HUES48 (cell line): ENCODE measurements at regions not wholly inside any gene's neighbourhood (a gene's known extent, or its start where the extent isn't known, plus 50 kb on each side); places are given as distances from the start of the nearest gene placed in this dataset.

Source experiments
- H3K27ac ChIP-seq: one replicate; pipeline ENCODE4 v1.7.0; 2013; ENCODE audit warnings: low read depth, low read length, inconsistent platforms
- H3K27me3 ChIP-seq: 2 replicates; pipeline ENCODE4 v1.6.1; 2013; ENCODE audit warnings: mild to moderate bottlenecking, low read length; ENCODE audit not compliant: control insufficient read depth, insufficient read depth
- H3K36me3 ChIP-seq: 2 replicates; pipeline ENCODE4 v1.6.1; 2013; ENCODE audit warnings: low read length; ENCODE audit not compliant: control insufficient read depth, insufficient read depth
- H3K4me1 ChIP-seq: 2 replicates; pipeline ENCODE4 v1.6.1; 2013; ENCODE audit warnings: mild to moderate bottlenecking, low read length; ENCODE audit not compliant: control insufficient read depth, insufficient read depth
- H3K4me3 ChIP-seq: 2 replicates; pipeline ENCODE4 v1.5.1; 2013; ENCODE audit warnings: mild to moderate bottlenecking, low read depth, low read length
- H3K9ac ChIP-seq: 2 replicates; pipeline ENCODE4 v1.6.1; 2013; ENCODE audit warnings: mild to moderate bottlenecking, low read depth, low read length, moderate library complexity
- H3K9me3 ChIP-seq: 2 replicates; pipeline ENCODE4 v1.6.1; 2013; ENCODE audit warnings: low read length; ENCODE audit not compliant: control insufficient read depth, insufficient read depth

- no peaks in the 10 kb centered on the region for H3K36me3 ChIP-seq
- no peak overlapping the region for H3K4me3 ChIP-seq
- no peaks in the 10 kb centered on the region for H3K4me1 ChIP-seq
- H3K27ac ChIP-seq: no peak overlapping the region
- no peak overlapping the region for H3K9ac ChIP-seq
- no peaks in the 10 kb centered on the region for H3K27me3 ChIP-seq
- peaks cover 15% of the 10 kb centered on the region; the same call in 1 of the 2 replicates for H3K9me3 ChIP-seq
Measured at GRCh38 chr1:221503268-221503667, 238.6 kb downstream of the DUSP10 start.

GRCh38 chr1:221509575-221510355, 232.1 kb downstream of the DUSP10 start:
- no peaks in the 10 kb centered on the region for H3K27me3 ChIP-seq
- no peak overlapping the region for H3K27ac ChIP-seq
- no peaks in the 10 kb centered on the region for H3K36me3 ChIP-seq
- H3K9me3 ChIP-seq: peaks cover 15% of the 10 kb centered on the region; the same call in 1 of the 2 replicates
- peaks cover 12% of the 10 kb centered on the region for H3K4me1 ChIP-seq
- no peak overlapping the region for H3K9ac ChIP-seq
- H3K4me3 ChIP-seq: no peak overlapping the region

GRCh38 chr1:221510793-221511503, 230.9 kb downstream of the DUSP10 start:
- Histone ChIP-seq H3K27ac (no peak overlapping the region), H3K4me3 (no peak overlapping the region)

GRCh38 chr1:221511797-221512196, 230.1 kb downstream of the DUSP10 start:
- Histone ChIP-seq H3K4me1 (peaks cover 12% of the 10 kb centered on the region), H3K4me3 (no peak overlapping the region), H3K27me3 (no peaks in the 10 kb centered on the region), H3K36me3 (no peaks in the 10 kb centered on the region), H3K9me3 (peaks cover under 1% of the 10 kb centered on the region; the same call in 1 of the 2 replicates), H3K9ac (no peak overlapping the region), H3K27ac (no peak overlapping the region)

More at GRCh38 chr1:221510793-221511503, 230.9 kb downstream of the DUSP10 start:
- no peak overlapping the region for H3K9ac ChIP-seq
- H3K27me3 ChIP-seq: no peaks in the 10 kb centered on the region
- no peaks in the 10 kb centered on the region for H3K36me3 ChIP-seq
- H3K9me3 ChIP-seq: peaks cover 7% of the 10 kb centered on the region; the same call in 1 of the 2 replicates
- peaks cover 12% of the 10 kb centered on the region for H3K4me1 ChIP-seq

GRCh38 chr1:221514806-221515205, 227.1 kb downstream of the DUSP10 start:
- no peak overlapping the region for H3K27ac ChIP-seq
- H3K4me3 ChIP-seq: no peak overlapping the region
- H3K4me1 ChIP-seq: peaks cover 2% of the 10 kb centered on the region; the same call in 1 of the 2 replicates
- no peaks in the 10 kb centered on the region for H3K27me3 ChIP-seq
- H3K9me3 ChIP-seq: no peaks in the 10 kb centered on the region
- H3K36me3 ChIP-seq: no peaks in the 10 kb centered on the region
- no peak overlapping the region for H3K9ac ChIP-seq

GRCh38 chr1:221515496-221515895, 226.4 kb downstream of the DUSP10 start:
- Histone ChIP-seq H3K27me3 (no peaks in the 10 kb centered on the region), H3K4me1 (no peaks in the 10 kb centered on the region), H3K4me3 (no peak overlapping the region), H3K36me3 (no peaks in the 10 kb centered on the region), H3K9ac (no peak overlapping the region), H3K9me3 (no peaks in the 10 kb centered on the region), H3K27ac (no peak overlapping the region)

GRCh38 chr1:221517961-221518360, 223.9 kb downstream of the DUSP10 start:
- H3K36me3 ChIP-seq: no peaks in the 10 kb centered on the region
- H3K4me3 ChIP-seq: no peak overlapping the region
- H3K4me1 ChIP-seq: no peaks in the 10 kb centered on the region
- H3K9ac ChIP-seq: no peak overlapping the region
- no peaks in the 10 kb centered on the region for H3K27me3 ChIP-seq
- H3K9me3 ChIP-seq: no peaks in the 10 kb centered on the region
- no peak overlapping the region for H3K27ac ChIP-seq

GRCh38 chr1:221520250-221520649, 221.6 kb downstream of the DUSP10 start:
- no peak overlapping the region for H3K9ac ChIP-seq
- no peaks in the 10 kb centered on the region for H3K36me3 ChIP-seq
- no peak overlapping the region for H3K27ac ChIP-seq
- H3K4me3 ChIP-seq: no peak overlapping the region
- no peaks in the 10 kb centered on the region for H3K4me1 ChIP-seq
- no peaks in the 10 kb centered on the region for H3K27me3 ChIP-seq
- H3K9me3 ChIP-seq: no peaks in the 10 kb centered on the region

GRCh38 chr1:221521686-221522085, 220.2 kb downstream of the DUSP10 start:
- Histone ChIP-seq H3K4me1 (no peaks in the 10 kb centered on the region), H3K36me3 (no peaks in the 10 kb centered on the region), H3K27me3 (no peaks in the 10 kb centered on the region), H3K4me3 (no peak overlapping the region), H3K9me3 (no peaks in the 10 kb centered on the region), H3K9ac (no peak overlapping the region), H3K27ac (no peak overlapping the region)

GRCh38 chr1:221522529-221522940, 219.4 kb downstream of the DUSP10 start:
- Histone ChIP-seq H3K4me1 (peaks cover 5% of the 10 kb centered on the region; the same call in 1 of the 2 replicates), H3K27me3 (no peaks in the 10 kb centered on the region), H3K36me3 (no peaks in the 10 kb centered on the region), H3K27ac (no peak overlapping the region), H3K4me3 (no peak overlapping the region), H3K9ac (no peak overlapping the region), H3K9me3 (no peaks in the 10 kb centered on the region)

GRCh38 chr1:221525749-221526148, 216.1 kb downstream of the DUSP10 start:
- no peaks in the 10 kb centered on the region for H3K27me3 ChIP-seq
- H3K9ac ChIP-seq: no peak overlapping the region
- no peak overlapping the region for H3K27ac ChIP-seq
- no peaks in the 10 kb centered on the region for H3K36me3 ChIP-seq
- H3K4me1 ChIP-seq: peaks cover 6% of the 10 kb centered on the region; the same call in 1 of the 2 replicates
- H3K9me3 ChIP-seq: no peaks in the 10 kb centered on the region
- no peak overlapping the region for H3K4me3 ChIP-seq
